ENCODE measurements at regions not wholly inside any gene's neighbourhood (a gene's known extent, or its start where the extent isn't known, plus 50 kb on each side); places are given as distances from the start of the nearest gene placed in this dataset.

DNA sequence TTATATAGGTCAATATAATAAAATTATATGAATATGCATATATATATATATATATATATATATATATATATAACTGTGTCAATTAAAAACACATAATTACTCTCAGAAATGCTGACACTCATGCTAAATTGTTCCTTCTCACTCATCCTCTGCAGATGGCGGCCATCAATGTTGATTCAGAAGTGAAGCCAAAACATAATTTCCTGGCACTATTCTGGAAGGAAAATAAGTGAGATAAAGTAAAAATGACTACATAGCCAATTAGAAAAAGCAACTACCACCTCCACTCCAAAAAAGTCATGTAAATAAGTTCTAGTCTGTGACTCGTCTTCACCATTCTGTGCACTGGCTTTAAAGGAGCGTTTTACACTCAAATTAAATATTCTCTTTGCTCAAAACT, 423.3 kb downstream of the EFNB2 start:
- intact Hi-C loops (cut with DNase I): no loop called here
- DNase-seq (no peak), ATAC-seq (no peak)
- no peaks in the 10 kb centered on the region for H3K9me3 ChIP-seq
- WGBS, 2 donors: 81 to 84% methylated on average over 3 of the region's 3 CpGs
- no peak overlapping the region for H3K27ac ChIP-seq
- H3K36me3 ChIP-seq: no peaks in the 10 kb centered on the region
- H3K4me3 ChIP-seq: no peak overlapping the region
- H3K4me1 ChIP-seq: peaks cover 0 to 7% (median 0%) of the 10 kb centered on the region in 9 donors
- TF ChIP-seq, protein P1, sequence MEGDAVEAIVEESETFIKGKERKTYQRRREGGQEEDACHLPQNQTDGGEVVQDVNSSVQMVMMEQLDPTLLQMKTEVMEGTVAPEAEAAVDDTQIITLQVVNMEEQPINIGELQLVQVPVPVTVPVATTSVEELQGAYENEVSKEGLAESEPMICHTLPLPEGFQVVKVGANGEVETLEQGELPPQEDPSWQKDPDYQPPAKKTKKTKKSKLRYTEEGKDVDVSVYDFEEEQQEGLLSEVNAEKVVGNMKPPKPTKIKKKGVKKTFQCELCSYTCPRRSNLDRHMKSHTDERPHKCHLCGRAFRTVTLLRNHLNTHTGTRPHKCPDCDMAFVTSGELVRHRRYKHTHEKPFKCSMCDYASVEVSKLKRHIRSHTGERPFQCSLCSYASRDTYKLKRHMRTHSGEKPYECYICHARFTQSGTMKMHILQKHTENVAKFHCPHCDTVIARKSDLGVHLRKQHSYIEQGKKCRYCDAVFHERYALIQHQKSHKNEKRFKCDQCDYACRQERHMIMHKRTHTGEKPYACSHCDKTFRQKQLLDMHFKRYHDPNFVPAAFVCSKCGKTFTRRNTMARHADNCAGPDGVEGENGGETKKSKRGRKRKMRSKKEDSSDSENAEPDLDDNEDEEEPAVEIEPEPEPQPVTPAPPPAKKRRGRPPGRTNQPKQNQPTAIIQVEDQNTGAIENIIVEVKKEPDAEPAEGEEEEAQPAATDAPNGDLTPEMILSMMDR (IDR thresholded peaks at IDR 0.05): no peak
- no peaks in the 10 kb centered on the region for H3K27me3 ChIP-seq

DNA sequence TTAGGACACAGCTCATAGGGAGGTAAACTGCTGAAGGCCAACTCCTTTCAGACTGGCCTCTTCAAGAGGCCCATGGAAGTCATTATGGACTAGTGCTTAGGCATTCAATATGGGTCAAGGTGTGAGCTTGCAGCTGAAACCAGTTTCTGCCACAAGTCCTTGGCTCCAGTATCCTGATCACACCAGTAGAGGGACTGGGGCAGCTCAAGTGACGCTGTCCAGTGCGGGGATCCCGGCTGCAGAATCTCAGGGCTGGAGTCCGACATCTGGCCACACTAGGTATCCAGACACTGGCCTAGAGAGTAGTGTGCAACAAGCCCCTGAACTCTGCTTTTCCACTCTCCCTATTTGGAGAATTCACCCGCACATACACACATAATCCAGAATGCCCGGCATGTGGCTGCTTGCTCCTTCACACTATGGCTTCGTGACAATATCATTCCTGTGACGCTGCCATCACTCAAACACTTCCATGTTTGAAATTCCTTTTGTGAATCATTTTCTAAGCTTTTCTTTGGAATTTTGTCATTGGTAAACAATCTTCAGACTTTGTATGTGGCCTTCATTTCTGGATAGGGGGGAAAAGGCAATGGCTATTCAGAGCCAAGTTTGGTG, 425.1 kb downstream of the EFNB2 start:
- no peak for ATAC-seq
- Histone ChIP-seq H3K27me3 (no peaks in the 10 kb centered on the region), H3K4me3 (no peak overlapping the region), H3K9me3 (no peaks in the 10 kb centered on the region), H3K4me1 (no peaks in the 10 kb centered on the region), H3K27ac (no peak overlapping the region), H3K36me3 (no peaks in the 10 kb centered on the region)
- intact Hi-C loops (cut with DNase I): no loop called here
- WGBS, 2 donors: 89 to 94% methylated on average over 8 of the region's 8 CpGs
- TF ChIP-seq, protein P1 (IDR thresholded peaks at IDR 0.05): no peak
- no peak for DNase-seq

DNA sequence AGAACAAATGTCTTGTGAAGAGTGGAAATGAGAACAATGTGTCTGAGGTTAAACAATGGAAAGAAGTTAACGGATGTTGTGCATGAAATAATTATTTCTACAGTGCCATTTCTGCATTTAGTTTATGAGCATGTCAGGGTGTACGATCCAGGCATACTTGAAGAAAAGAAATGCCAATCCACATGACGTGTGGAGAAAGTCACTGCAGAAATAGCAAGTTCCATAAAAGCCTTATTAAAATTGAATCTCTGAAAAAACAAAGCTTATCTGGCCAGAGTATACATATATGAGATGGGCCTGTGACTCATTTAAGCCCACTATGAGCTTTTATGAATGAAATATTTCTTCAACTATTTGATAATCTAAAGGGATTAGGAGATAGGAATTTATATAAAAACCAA, 426.1 kb downstream of the EFNB2 start:
- no peaks in the 10 kb centered on the region for H3K36me3 ChIP-seq
- no peaks in the 10 kb centered on the region for H3K4me1 ChIP-seq
- H3K4me3 ChIP-seq: no peak overlapping the region
- no peaks in the 10 kb centered on the region for H3K27me3 ChIP-seq
- H3K27ac ChIP-seq: no peak overlapping the region
- TF ChIP-seq, protein P1 (IDR thresholded peaks at IDR 0.05): no peak
- WGBS, 2 donors: 67 to 78% methylated on average over 3 of the region's 3 CpGs
- H3K9me3 ChIP-seq: no peaks in the 10 kb centered on the region
- no peak for ATAC-seq
- intact Hi-C loops (cut with DNase I): no loop called here
- no peak for DNase-seq

DNA sequence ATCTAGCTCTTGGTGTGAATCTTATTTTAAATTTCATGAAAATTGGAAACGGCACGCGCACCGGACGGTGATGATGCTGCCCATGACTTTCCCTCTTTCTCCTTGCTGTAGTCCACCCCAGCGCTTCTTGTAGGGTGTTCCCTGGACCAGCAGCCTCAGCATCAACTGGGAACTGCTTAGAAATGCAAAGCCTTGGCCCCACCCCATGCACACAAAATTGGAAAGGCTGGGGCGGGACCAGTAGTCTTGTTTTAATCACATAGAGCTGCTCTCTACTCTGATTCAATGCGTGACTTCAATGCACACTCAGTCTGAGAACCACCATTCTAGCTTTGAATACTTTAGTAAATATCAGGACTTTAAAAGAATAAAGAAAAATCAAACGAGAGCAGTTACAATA, 427.1 kb downstream of the EFNB2 start:
- intact Hi-C loops (cut with DNase I): no loop called here
- no peak for DNase-seq
- ATAC-seq: no peak
- Histone ChIP-seq H3K9me3 (no peaks in the 10 kb centered on the region), H3K27me3 (no peaks in the 10 kb centered on the region), H3K4me3 (no peak overlapping the region), H3K36me3 (no peaks in the 10 kb centered on the region), H3K4me1 (no peaks in the 10 kb centered on the region), H3K27ac (no peak overlapping the region)
- TF ChIP-seq, protein P1 (IDR thresholded peaks at IDR 0.05): no peak
- WGBS, 2 donors: 95 to 96% methylated on average over 9 of the region's 9 CpGs
